Suprapubic skin (tissue), 3 donors: ENCODE measurements at regions not wholly inside any gene's neighbourhood (a gene's known extent, or its start where the extent isn't known, plus 50 kb on each side); places are given as distances from the start of the nearest gene placed in this dataset.

Experiments used
- EP300 ChIP-seq: sonication (generic); formaldehyde crosslinking; IDR thresholded peaks from one replicate; pipeline ENCODE4 v1.6.1; 2017; ENCODE audit warnings: antibody characterized with exemption
- TF ChIP-seq, protein P1 (sequence below), 2 donors: fragments of 200-600 bp in 1 of 2; fragments of 450-650 bp in 1 of 2; sonication (generic) in 1 of 2; IDR thresholded peaks; one replicate each; pipeline ENCODE4 v1.5.1; 2016 to 2019; ENCODE audit warnings: antibody characterized with exemption in 2 of 2, mild to moderate bottlenecking in 1 of 2, moderate library complexity in 1 of 2

DNA sequence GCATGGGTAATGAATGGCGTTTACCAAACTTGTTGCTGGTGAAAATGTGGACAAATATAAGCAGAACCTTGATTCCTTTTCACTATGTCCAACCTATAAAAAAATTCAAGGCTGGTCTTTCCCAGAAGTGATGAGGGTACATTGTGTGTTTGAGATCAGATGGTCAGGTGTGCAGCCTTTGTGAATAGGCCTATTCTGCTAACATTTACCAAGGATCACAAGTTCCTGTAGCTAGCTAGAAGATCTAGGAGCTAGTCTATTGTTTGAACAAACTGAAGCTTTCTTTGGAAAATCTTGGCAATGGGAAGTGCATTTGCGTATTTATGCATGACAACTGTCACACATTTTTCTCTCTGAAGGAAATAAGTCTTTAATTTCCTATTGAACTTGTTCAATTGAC lies 489.6 kb downstream of the KLF5 start:
- TF ChIP-seq, protein P1, sequence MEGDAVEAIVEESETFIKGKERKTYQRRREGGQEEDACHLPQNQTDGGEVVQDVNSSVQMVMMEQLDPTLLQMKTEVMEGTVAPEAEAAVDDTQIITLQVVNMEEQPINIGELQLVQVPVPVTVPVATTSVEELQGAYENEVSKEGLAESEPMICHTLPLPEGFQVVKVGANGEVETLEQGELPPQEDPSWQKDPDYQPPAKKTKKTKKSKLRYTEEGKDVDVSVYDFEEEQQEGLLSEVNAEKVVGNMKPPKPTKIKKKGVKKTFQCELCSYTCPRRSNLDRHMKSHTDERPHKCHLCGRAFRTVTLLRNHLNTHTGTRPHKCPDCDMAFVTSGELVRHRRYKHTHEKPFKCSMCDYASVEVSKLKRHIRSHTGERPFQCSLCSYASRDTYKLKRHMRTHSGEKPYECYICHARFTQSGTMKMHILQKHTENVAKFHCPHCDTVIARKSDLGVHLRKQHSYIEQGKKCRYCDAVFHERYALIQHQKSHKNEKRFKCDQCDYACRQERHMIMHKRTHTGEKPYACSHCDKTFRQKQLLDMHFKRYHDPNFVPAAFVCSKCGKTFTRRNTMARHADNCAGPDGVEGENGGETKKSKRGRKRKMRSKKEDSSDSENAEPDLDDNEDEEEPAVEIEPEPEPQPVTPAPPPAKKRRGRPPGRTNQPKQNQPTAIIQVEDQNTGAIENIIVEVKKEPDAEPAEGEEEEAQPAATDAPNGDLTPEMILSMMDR (IDR thresholded peaks at IDR 0.05) = no peak
- no peak for TF ChIP-seq EP300
